B cell (primary cell): ENCODE measurements at regions not wholly inside any gene's neighbourhood (a gene's known extent, or its start where the extent isn't known, plus 50 kb on each side); places are given as distances from the start of the nearest gene placed in this dataset.

Source experiments
- ATAC-seq: fragments of 200-7000 bp; cut with Tn5 transposase; one replicate; pipeline ENCODE4 v1.10.0; 2021; ENCODE audit warnings: low read depth, mild to moderate bottlenecking, moderate number of reproducible peaks, moderate library complexity
- CTCF ChIA-PET: fragments of 350-600 bp; sonication (Branson Sonifier 250); formaldehyde crosslinking; loops from one replicate; lab custom pipeline; 2021; ENCODE audit warnings: antibody characterized with exemption, inconsistent platforms; lab: Charles Lee
- POLR2A ChIA-PET: fragments of 350-600 bp; sonication (Branson Sonifier 250); formaldehyde crosslinking; loops from one replicate; lab custom pipeline; 2021; ENCODE audit warnings: antibody characterized with exemption; lab: Charles Lee
- DNase-seq: peaks from one replicate; pipeline ENCODE4 v3.0.0; 2013
- H2AFZ ChIP-seq: 2 replicates; pipeline ENCODE4 v1.6.1; 2012; ENCODE audit warnings: mild to moderate bottlenecking, low read depth, low read length; ENCODE audit not compliant: insufficient read depth, poor library complexity, severe bottlenecking
- H3K27ac ChIP-seq, 2 donors: 1 replicate in 1 of 2; 2 replicates in 1 of 2; pipeline ENCODE4 v1.5.1; 2012 to 2013; ENCODE audit warnings: low read length in 2 of 2, mild to moderate bottlenecking in 2 of 2, moderate library complexity in 1 of 2
- H3K27me3 ChIP-seq, 4 experiments: fragments of 200-600 bp in 1 of 4; sonication (generic) in 1 of 4; replicated peaks in 1 of 4; 1 replicate in 2 of 4; 2 replicates in 2 of 4; pipeline versions ENCODE4 v1.6.1 to v1.7.0; 2013 to 2016; ENCODE audit warnings: low read length in 3 of 4, mild to moderate bottlenecking in 2 of 4, mixed read lengths in 1 of 4, moderate library complexity in 1 of 4; ENCODE audit not compliant: insufficient read depth in 4 of 4, control insufficient read depth in 3 of 4; ENCODE audit errors: control extremely low read depth in 1 of 4
- H3K36me3 ChIP-seq, 2 experiments: replicated peaks in 1 of 2; 1 replicate in 1 of 2; 2 replicates in 1 of 2; pipeline versions ENCODE4 v1.6.1 to v1.7.1; 2013; ENCODE audit warnings: low read length in 1 of 2; ENCODE audit not compliant: insufficient read depth in 2 of 2, control insufficient read depth in 1 of 2; ENCODE audit errors: control extremely low read depth in 1 of 2, extremely low read depth in 1 of 2
- H3K4me1 ChIP-seq, 2 donors: fragments of 200-600 bp in 1 of 2; sonication (generic) in 1 of 2; 1 replicate in 1 of 2; 2 replicates in 1 of 2; pipeline versions ENCODE4 v1.5.1 to v1.6.1; 2013 to 2017; ENCODE audit warnings: low read length in 2 of 2; ENCODE audit not compliant: control insufficient read depth in 2 of 2, insufficient read depth in 2 of 2
- H3K4me2 ChIP-seq: replicated peaks from 2 replicates; pipeline ENCODE3; 2012; ENCODE audit warnings: mild to moderate bottlenecking, low read depth, low read length; ENCODE audit not compliant: poor library complexity, severe bottlenecking
- H3K4me3 ChIP-seq, 5 experiments: fragments of 200-600 bp in 1 of 5; sonication (generic) in 1 of 5; 1 replicate in 3 of 5; 2 replicates in 2 of 5; pipeline versions ENCODE4 v1.5.1 to v1.7.0; 2011 to 2016; ENCODE audit warnings: low read length in 4 of 5, mild to moderate bottlenecking in 4 of 5, low read depth in 2 of 5, control low read depth in 1 of 5, moderate library complexity in 1 of 5; ENCODE audit not compliant: insufficient read depth in 1 of 5; ENCODE audit errors: control extremely low read depth in 1 of 5, extremely low read depth in 1 of 5
- H3K79me2 ChIP-seq: fragments of 200-600 bp; sonication (generic); one replicate; pipeline ENCODE4 v1.6.0; 2016; ENCODE audit warnings: low read length; ENCODE audit not compliant: control insufficient read depth, insufficient read depth
- H3K9ac ChIP-seq: fragments of 200-600 bp; sonication (generic); 2 replicates; pipeline ENCODE4 v1.6.1; 2017; ENCODE audit warnings: mild to moderate bottlenecking, low read length, moderate library complexity
- H3K9me3 ChIP-seq, 3 donors: one replicate each; pipeline versions ENCODE4 v1.6.1 to v1.7.1; 2013; ENCODE audit warnings: low read length in 2 of 3; ENCODE audit not compliant: control insufficient read depth in 2 of 3, insufficient read depth in 1 of 3; ENCODE audit errors: control extremely low read depth in 1 of 3
- H4K20me1 ChIP-seq: 2 replicates; pipeline ENCODE4 v1.6.0; 2012; ENCODE audit warnings: mild to moderate bottlenecking, low read length; ENCODE audit not compliant: insufficient read depth, control insufficient read depth, poor library complexity, severe bottlenecking
- H3K27ac Mint-ChIP-seq: one replicate; pipeline ENCODE4 v1.8.0; 2021; ENCODE audit warnings: mixed read lengths
- H3K27me3 Mint-ChIP-seq: one replicate; pipeline ENCODE4 v1.8.0; 2021; ENCODE audit warnings: mixed read lengths
- H3K4me1 Mint-ChIP-seq: one replicate; pipeline ENCODE4 v1.8.0; 2021; ENCODE audit warnings: mixed read lengths
- H3K4me3 Mint-ChIP-seq: one replicate; pipeline ENCODE4 v1.8.0; 2021; ENCODE audit warnings: mixed read lengths
- H3K9me3 Mint-ChIP-seq: one replicate; pipeline ENCODE4 v1.8.0; 2022; ENCODE audit warnings: mixed read lengths; ENCODE audit not compliant: insufficient read depth
- EZH2 ChIP-seq: IDR thresholded peaks from 2 replicates; pipeline ENCODE4 v1.6.1; 2012; ENCODE audit warnings: borderline replicate concordance, low read depth, mild to moderate bottlenecking, moderate library complexity, low read length; ENCODE audit not compliant: insufficient read depth, poor library complexity, severe bottlenecking
- WGBS: methylation state at CpG from one replicate; pipeline ENCODE4 v1.1.5; 2013; ENCODE audit warnings: missing lambda C conversion rate; ENCODE audit not compliant: insufficient coverage; 5-methylcytosine and 5-hydroxymethylcytosine counted together
- intact Hi-C: fragments of 100-400 bp; cut with micrococcal nuclease; formaldehyde crosslinking; loops from one replicate; pipeline ENCODE4 v1.10.0; 2022
- TF ChIP-seq, protein P1 (sequence below): fragments of 200-600 bp; IDR thresholded peaks from one replicate; pipeline ENCODE4 v1.8.0; 2022; ENCODE audit warnings: antibody characterized with exemption, mild to moderate bottlenecking

- H3K9me3 ChIP-seq = no peaks in the 10 kb centered on the region
- no peaks in the 10 kb centered on the region for H4K20me1 ChIP-seq
- no peak for DNase-seq
- no peaks in the 10 kb centered on the region for H3K36me3 ChIP-seq
- no peak overlapping the region for H3K4me2 ChIP-seq
- Mint-ChIP-seq H3K9me3 (no peaks in the 10 kb centered on the region), H3K4me3 (no peak overlapping the region), H3K4me1 (no peaks in the 10 kb centered on the region), H3K27me3 (peaks cover 3% of the 10 kb centered on the region), H3K27ac (no peak overlapping the region)
- no peaks in the 10 kb centered on the region for H3K4me1 ChIP-seq
- H3K9ac ChIP-seq = no peak overlapping the region
- TF ChIP-seq, protein P1, sequence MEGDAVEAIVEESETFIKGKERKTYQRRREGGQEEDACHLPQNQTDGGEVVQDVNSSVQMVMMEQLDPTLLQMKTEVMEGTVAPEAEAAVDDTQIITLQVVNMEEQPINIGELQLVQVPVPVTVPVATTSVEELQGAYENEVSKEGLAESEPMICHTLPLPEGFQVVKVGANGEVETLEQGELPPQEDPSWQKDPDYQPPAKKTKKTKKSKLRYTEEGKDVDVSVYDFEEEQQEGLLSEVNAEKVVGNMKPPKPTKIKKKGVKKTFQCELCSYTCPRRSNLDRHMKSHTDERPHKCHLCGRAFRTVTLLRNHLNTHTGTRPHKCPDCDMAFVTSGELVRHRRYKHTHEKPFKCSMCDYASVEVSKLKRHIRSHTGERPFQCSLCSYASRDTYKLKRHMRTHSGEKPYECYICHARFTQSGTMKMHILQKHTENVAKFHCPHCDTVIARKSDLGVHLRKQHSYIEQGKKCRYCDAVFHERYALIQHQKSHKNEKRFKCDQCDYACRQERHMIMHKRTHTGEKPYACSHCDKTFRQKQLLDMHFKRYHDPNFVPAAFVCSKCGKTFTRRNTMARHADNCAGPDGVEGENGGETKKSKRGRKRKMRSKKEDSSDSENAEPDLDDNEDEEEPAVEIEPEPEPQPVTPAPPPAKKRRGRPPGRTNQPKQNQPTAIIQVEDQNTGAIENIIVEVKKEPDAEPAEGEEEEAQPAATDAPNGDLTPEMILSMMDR = no peak
- no peak for TF ChIP-seq EZH2
- intact Hi-C loops = no loop called here
- ChIA-PET POLR2A (no interaction called here), CTCF (interaction anchor here (1.4 kb wide), 1 partner anchor 28 kb away, joined by 3 read pairs; no protein-coding TSS in a partner anchor)
- H3K27me3 ChIP-seq = no peaks in the 10 kb centered on the region
- no peak overlapping the region for H2AFZ ChIP-seq
- no peak overlapping the region for H3K4me3 ChIP-seq
- H3K27ac ChIP-seq = no peak overlapping the region
- no CpG with 5 or more reads among the region's 2 CpGs for WGBS
- no peak for ATAC-seq
- H3K79me2 ChIP-seq = no peaks in the 10 kb centered on the region
These were observed 403.1 kb downstream of the IRS1 start for GRCh38 chr2:226396541-226396940.

DNA sequence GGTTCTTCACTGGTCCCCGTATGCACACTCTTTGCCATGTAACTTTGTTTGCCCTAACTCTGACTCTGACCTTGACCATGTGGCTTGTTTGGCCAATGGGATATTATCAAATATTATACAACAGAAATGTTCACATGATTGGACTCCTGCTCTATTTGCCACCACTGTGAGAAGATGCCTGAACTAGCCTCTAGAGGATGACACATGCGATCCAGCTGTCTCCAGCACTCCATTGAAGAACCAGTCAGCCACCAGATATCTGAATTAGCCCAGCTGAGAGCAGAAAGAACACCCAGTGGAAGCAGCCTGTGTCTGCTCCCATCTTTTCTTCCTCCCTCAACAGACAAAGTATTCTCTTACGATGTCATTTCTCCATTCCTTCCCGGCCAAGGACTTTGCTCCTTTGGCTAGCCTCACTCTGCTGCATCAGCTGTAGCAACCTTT lies 412.1 kb downstream of the IRS1 start:
- ChIA-PET CTCF (no interaction called here), POLR2A (no interaction called here)
- Mint-ChIP-seq H3K4me3 (no peak overlapping the region), H3K9me3 (no peaks in the 10 kb centered on the region), H3K27me3 (peaks cover 4% of the 10 kb centered on the region), H3K27ac (no peak overlapping the region), H3K4me1 (no peaks in the 10 kb centered on the region)
- no peak for DNase-seq
- Histone ChIP-seq H3K9ac (no peak overlapping the region), H3K9me3 (no peaks in the 10 kb centered on the region), H3K4me1 (no peaks in the 10 kb centered on the region), H3K27me3 (peaks cover 0 to 3% (median 0%) of the 10 kb centered on the region in 4 experiments), H2AFZ (no peak overlapping the region), H4K20me1 (no peaks in the 10 kb centered on the region), H3K79me2 (no peaks in the 10 kb centered on the region), H3K36me3 (no peaks in the 10 kb centered on the region), H3K4me2 (no peak overlapping the region), H3K4me3 (no peak overlapping the region), H3K27ac (no peak overlapping the region)
- ATAC-seq = no peak
- intact Hi-C loops = no loop called here
- 97% methylated on average over 3 of the region's 4 CpGs for WGBS
- TF ChIP-seq EZH2 = no peak
- TF ChIP-seq, protein P1 = no peak
